ENCODE measurements at regions not wholly inside any gene's neighbourhood (a gene's known extent, or its start where the extent isn't known, plus 50 kb on each side); places are given as distances from the start of the nearest gene placed in this dataset.
"Not testable (repeated sequence)": the region's sequence is repeated elsewhere in the genome, so short reads cannot be mapped to it uniquely, and the experiment has no call there.

GRCh38 chr9:97105220-97105619, 66.3 kb upstream of the CTSV start:
- WGBS (ENCODE audit: insufficient coverage, low lambda C conversion rate), result no CpG with 5 or more reads among the region's 2 CpGs
- H3K36me3 ChIP-seq (ENCODE audit: control insufficient read depth, insufficient read depth, low read length); H3K27ac ChIP-seq (ENCODE audit: low read length); H3K4me3 ChIP-seq (ENCODE audit: low read length); H3K4me1 ChIP-seq (ENCODE audit: control insufficient read depth, insufficient read depth, low read length); DNase-seq; H3K27me3 ChIP-seq (ENCODE audit: control insufficient read depth, insufficient read depth, low read length); H3K9me3 ChIP-seq (ENCODE audit: control insufficient read depth, low read depth, low read length): not testable (repeated sequence)

GRCh38 chr9:97103613-97104383, 64.9 kb upstream of the CTSV start:
- not testable (repeated sequence) for H3K27ac ChIP-seq (ENCODE audit: low read length); H3K4me1 ChIP-seq (ENCODE audit: control insufficient read depth, insufficient read depth, low read length); DNase-seq; H3K27me3 ChIP-seq (ENCODE audit: control insufficient read depth, insufficient read depth, low read length); H3K4me3 ChIP-seq (ENCODE audit: low read length); H3K36me3 ChIP-seq (ENCODE audit: control insufficient read depth, insufficient read depth, low read length); H3K9me3 ChIP-seq (ENCODE audit: control insufficient read depth, low read depth, low read length)
- WGBS (ENCODE audit: insufficient coverage, low lambda C conversion rate), result 50% methylated on average over 4 of the region's 6 CpGs

- not testable (repeated sequence) for H3K4me3 ChIP-seq (ENCODE audit: low read length); H3K36me3 ChIP-seq (ENCODE audit: control insufficient read depth, insufficient read depth, low read length); H3K9me3 ChIP-seq (ENCODE audit: control insufficient read depth, low read depth, low read length); H3K27me3 ChIP-seq (ENCODE audit: control insufficient read depth, insufficient read depth, low read length); H3K27ac ChIP-seq (ENCODE audit: low read length); DNase-seq; H3K4me1 ChIP-seq (ENCODE audit: control insufficient read depth, insufficient read depth, low read length)
- 100% methylated on average over 1 of the region's 2 CpGs for WGBS (ENCODE audit: insufficient coverage, low lambda C conversion rate)
Measured at GRCh38 chr9:97099540-97099939, 60.6 kb upstream of the CTSV start.

GRCh38 chr9:97096793-97097192, 57.9 kb upstream of the CTSV start:
- H3K27me3 ChIP-seq (ENCODE audit: control insufficient read depth, insufficient read depth, low read length), result no peaks in the 10 kb centered on the region
- WGBS (ENCODE audit: insufficient coverage, low lambda C conversion rate), result no CpG with 5 or more reads among the region's 4 CpGs
- no peaks in the 10 kb centered on the region for H3K9me3 ChIP-seq (ENCODE audit: control insufficient read depth, low read depth, low read length)
- H3K4me3 ChIP-seq (ENCODE audit: low read length), result no peak overlapping the region
- no peak for DNase-seq
- H3K36me3 ChIP-seq (ENCODE audit: control insufficient read depth, insufficient read depth, low read length), result no peaks in the 10 kb centered on the region
- no peak overlapping the region for H3K27ac ChIP-seq (ENCODE audit: low read length)
- H3K4me1 ChIP-seq (ENCODE audit: control insufficient read depth, insufficient read depth, low read length), result no peaks in the 10 kb centered on the region

- WGBS (ENCODE audit: insufficient coverage, low lambda C conversion rate), result 100% methylated on average over 1 of the region's 3 CpGs
Measured at GRCh38 chr9:97089361-97089760, 50.4 kb upstream of the CTSV start.

More at GRCh38 chr9:97089361-97089760, 50.4 kb upstream of the CTSV start:
- H3K4me1 ChIP-seq (ENCODE audit: control insufficient read depth, insufficient read depth, low read length); DNase-seq; H3K36me3 ChIP-seq (ENCODE audit: control insufficient read depth, insufficient read depth, low read length); H3K9me3 ChIP-seq (ENCODE audit: control insufficient read depth, low read depth, low read length); H3K27ac ChIP-seq (ENCODE audit: low read length); H3K4me3 ChIP-seq (ENCODE audit: low read length): not testable (repeated sequence)
- peaks cover 10% of the 10 kb centered on the region for H3K27me3 ChIP-seq (ENCODE audit: control insufficient read depth, insufficient read depth, low read length)

Data from large intestine (tissue), 3 donors.